EL (cell line): ENCODE measurements at regions not wholly inside any gene's neighbourhood (a gene's known extent, or its start where the extent isn't known, plus 50 kb on each side); places are given as distances from the start of the nearest gene placed in this dataset.

ENCODE experiments used
- DNase-seq: peaks from one replicate; pipeline ENCODE4 v3.0.0-alpha.2; 2016

DNA sequence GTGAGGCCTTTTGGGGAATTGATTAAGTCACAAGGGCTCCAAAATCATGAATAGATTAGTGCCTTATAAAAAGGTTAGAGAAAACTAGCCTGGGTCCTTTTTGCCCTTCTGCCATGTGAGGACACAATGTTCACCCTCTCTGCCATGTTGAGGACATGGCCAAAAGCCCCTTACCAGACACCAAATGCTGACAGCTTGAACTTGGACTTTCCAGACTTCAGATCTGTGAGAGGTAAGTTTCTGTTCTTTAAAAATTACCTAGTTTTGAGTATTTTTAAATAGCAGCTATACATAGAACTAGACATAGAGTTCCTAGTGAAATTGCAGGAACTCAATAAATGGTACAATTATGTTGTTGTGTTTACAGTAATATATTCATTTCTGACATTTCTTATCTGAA is 1214.4 kb downstream of the ADGRL3 start:
- no peak for DNase-seq

- DNase-seq = no peak
Measured at GRCh38 chr4:62410371-62411003, 1210.4 kb downstream of the ADGRL3 start.

DNA sequence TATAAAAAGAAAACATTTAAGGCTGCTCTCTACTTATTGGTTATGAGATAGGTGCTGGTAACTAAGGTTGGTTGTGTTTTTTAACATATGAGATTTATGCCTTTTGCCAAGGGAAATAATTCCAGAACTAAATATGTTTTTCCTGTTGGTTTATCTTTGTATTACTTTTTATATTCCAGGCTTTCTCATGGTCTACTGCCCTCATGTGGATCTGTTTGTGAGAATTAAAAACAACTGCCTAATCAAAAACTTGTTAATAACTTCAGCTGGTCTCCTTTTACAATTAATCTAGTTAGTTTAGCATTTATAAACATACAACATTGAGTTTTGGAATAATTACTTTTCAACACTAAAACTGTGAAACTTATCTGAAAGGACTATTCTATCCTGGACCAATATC is 1208.3 kb downstream of the ADGRL3 start:
- no peak for DNase-seq

- no peak for DNase-seq
Measured at GRCh38 chr4:62407534-62407933, 1207.4 kb downstream of the ADGRL3 start.

DNA sequence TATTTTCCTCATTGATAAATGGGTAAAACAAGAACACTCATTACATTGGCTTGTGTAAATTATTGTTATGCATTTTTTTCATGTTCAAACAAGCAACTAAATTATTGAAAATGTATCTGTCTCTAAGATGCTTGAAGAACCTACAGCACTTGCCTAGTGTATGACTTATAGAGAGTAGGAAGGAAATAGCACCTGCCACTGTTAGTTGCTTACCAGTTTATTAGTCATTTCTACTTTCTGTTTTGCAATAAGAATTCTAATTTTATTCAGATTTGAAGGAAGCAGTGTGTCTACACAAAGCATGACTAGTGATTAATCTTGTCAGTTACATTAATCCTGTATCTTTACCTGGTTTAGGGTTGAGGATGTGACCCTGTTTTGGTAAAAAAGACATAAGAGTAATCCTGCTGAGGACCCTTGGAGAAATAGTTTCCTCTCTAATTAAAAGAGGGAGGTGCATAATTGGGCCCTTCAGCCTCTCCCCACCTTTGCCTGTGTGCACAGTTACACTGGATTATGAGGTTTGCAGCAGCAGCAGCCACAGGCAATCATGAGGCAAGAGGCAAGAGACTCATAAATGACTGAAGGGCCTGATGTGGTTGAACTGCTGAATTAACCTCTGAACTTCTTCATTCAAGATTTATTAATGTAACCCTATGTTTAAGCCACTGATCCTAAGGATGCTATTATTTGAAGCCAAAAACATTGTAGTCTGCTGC is 1202.1 kb downstream of the ADGRL3 start:
- DNase-seq = no peak

GRCh38 chr4:62399242-62399641 is 1199.1 kb downstream of the ADGRL3 start:
- DNase-seq = no peak

GRCh38 chr4:62398318-62398717 is 1198.2 kb downstream of the ADGRL3 start:
- no peak for DNase-seq

DNA sequence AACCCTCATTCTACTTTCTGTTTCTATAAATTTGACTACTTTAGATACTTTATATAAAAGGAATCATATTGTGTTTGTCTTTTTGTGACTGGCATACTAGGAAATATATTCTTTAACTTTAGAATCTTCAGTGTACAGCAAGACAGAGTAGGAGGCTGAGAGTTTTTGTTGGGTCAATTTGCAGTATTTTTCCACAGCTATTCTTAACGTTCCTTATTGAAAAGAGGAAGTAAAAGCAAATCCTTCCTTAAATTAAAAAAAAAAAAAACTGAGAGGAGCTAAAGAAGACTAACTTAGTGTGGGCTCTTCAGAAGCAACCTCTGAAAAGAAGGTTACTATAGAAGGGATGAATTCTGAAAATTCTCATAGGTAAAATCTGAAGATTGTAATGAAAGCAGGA is 1194.6 kb downstream of the ADGRL3 start:
- DNase-seq = no peak

DNA sequence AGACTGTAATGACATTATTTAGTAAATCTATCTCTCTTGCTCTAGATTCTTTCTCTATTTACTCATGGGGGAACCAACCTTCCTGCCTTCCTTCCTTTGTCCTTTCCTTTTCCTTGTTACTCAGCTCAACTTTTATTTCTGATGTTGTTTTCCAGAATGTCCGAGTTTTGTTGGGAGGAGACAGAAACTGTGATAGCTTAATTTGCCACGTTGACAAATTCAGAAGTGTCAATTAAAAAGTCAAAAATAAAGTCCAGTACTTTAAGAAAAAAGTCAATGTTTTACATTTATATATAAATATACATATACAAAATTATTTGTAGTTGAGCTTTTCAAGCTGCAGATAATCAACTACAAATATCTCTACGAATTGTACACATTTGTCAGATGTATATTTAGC is 1187.7 kb downstream of the ADGRL3 start:
- no peak for DNase-seq

GRCh38 chr4:62377700-62378099 is 1177.6 kb downstream of the ADGRL3 start:
- no peak for DNase-seq

- DNase-seq = no peak
Measured at GRCh38 chr4:62377245-62377644, 1177.1 kb downstream of the ADGRL3 start.

GRCh38 chr4:62366939-62367338 is 1166.8 kb downstream of the ADGRL3 start:
- no peak for DNase-seq

- DNase-seq = no peak
Measured at GRCh38 chr4:62360156-62360545, 1160.0 kb downstream of the ADGRL3 start.

GRCh38 chr4:62359441-62360155 is 1159.5 kb downstream of the ADGRL3 start:
- DNase-seq = no peak

GRCh38 chr4:62344915-62345314 is 1144.8 kb downstream of the ADGRL3 start:
- DNase-seq = no peak

DNA sequence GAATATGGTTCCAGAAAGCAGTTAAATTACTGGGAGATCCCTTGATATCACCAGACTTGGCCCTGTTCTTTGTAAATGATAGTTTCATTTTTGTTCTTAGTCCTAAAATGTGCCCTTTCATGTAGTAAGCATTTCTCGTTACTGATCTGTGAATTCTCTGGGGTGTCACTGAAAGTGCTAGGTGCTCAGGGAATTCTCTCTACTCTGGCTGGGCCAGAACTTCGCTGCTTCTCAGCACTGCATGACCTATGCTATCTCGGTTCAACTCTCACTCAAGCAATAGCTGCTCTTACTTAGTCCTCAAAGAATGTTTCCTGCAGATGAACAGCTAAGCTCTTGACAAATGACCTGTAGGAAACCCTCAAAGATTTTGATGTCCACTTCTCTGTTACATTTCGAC is 1144.3 kb downstream of the ADGRL3 start:
- no peak for DNase-seq

GRCh38 chr4:62342346-62342745 is 1142.2 kb downstream of the ADGRL3 start:
- DNase-seq = no peak

- DNase-seq = no peak
Measured at GRCh38 chr4:62328526-62328925, 1128.4 kb downstream of the ADGRL3 start.

GRCh38 chr4:62327612-62328297 is 1127.6 kb downstream of the ADGRL3 start:
- no peak for DNase-seq

GRCh38 chr4:62324215-62324614 is 1124.1 kb downstream of the ADGRL3 start:
- no peak for DNase-seq

- DNase-seq = no peak
Measured at GRCh38 chr4:62320612-62321011, 1120.5 kb downstream of the ADGRL3 start.

DNA sequence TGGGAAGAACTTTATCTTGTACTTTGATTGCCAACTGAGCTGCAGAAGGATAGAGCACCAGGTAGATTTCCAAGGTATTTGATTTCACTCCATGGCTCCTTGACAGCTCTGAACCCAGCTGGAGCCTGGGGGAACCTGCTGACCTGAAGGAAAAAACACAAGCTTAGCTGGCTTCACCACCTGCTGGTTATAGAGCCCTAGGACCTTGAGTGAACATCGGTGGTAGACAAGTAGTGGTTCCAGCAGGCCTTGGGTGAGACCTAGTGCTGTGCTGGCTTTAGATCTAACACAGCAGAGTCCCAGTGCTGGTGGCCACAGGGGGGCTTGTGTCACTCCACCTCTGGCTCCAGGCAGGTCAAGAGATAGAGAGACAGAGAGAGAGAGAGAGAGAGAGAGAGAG is 1102.6 kb downstream of the ADGRL3 start:
- DNase-seq = no peak

DNA sequence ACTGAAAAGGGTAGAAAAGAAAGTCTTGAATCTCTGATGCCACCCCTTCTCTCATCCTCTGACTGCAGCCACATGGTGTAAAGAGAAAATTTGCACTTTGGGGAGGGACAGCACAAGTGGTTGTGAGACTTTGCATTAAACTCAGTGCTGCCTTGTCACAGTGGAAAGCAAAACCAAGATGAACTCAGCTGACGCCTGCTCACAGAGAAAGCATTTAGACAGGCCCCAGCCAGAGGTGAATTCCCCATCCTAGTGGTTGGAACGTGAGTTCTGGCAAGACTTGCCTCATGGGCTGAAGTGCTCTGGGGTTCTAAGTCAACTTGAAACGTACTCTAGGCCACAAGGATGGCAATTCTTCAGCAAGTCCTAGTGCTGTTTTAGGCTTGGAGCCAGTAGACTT is 1101.4 kb downstream of the ADGRL3 start:
- no peak for DNase-seq

DNA sequence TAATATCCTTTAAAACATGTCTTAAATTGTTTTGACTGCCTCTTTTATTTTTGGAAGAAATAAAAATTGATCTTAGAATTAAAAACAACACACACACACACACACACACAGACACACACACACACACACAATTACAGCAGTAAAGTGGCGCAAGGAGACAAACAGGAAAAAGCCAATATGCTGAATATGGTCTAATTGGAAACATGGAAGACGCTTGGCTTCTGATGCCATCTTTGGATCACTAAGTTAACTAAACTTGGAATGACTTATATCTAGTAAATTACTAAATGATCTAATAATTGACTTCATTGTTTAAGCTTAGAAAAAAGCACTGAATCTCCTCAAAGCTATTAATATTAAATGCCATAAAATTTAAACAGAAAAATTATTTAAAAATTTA is 1093.4 kb downstream of the ADGRL3 start:
- DNase-seq = no peak
